SK-N-MC (cell line): ENCODE measurements at regions not wholly inside any gene's neighbourhood (a gene's known extent, or its start where the extent isn't known, plus 50 kb on each side); places are given as distances from the start of the nearest gene placed in this dataset.
"Not testable (repeated sequence)": the region's sequence is repeated elsewhere in the genome, so short reads cannot be mapped to it uniquely, and the experiment has no call there.

Experiments used
- DNase-seq: peaks from one replicate; pipeline ENCODE4 v3.0.0-alpha.2; 2011; ENCODE audit warnings: low read depth, low spot score
- H3K27ac ChIP-seq: fragments of 200-600 bp; sonication (generic); 2 replicates; pipeline ENCODE4 v1.5.1; 2016; ENCODE audit warnings: mixed run types
- H3K36me3 ChIP-seq: fragments of 200-600 bp; sonication (generic); 2 replicates; pipeline ENCODE4 v1.6.1; 2017; ENCODE audit warnings: antibody characterized with exemption, low read length, mixed read lengths; ENCODE audit not compliant: insufficient read depth
- H3K4me3 ChIP-seq: fragments of 200-600 bp; sonication (generic); 2 replicates; pipeline ENCODE4 v1.5.1; 2016
- H3K9ac ChIP-seq: fragments of 200-600 bp; sonication (generic); 2 replicates; pipeline ENCODE4 v1.8.0; 2017; ENCODE audit warnings: mixed run types, mixed read lengths; ENCODE audit not compliant: insufficient read length
- H3K9me3 ChIP-seq: fragments of 200-600 bp; sonication (generic); 2 replicates; pipeline ENCODE4 v1.6.1; 2017; ENCODE audit warnings: low read depth, mild to moderate bottlenecking, antibody characterized with exemption, low read length, moderate library complexity, mixed read lengths
- EZH2 ChIP-seq: fragments of 200-600 bp; sonication (generic); IDR thresholded peaks from one replicate; pipeline ENCODE4 v1.6.1; 2017; ENCODE audit warnings: antibody characterized with exemption
- FOXP2 ChIP-seq: optimal IDR thresholded peaks from 2 replicates; pipeline ENCODE3; 2011; ENCODE audit warnings: mild to moderate bottlenecking, moderate library complexity; ENCODE audit not compliant: insufficient read depth; ENCODE audit errors: extremely low read length, control extremely low read depth
- POLR2AphosphoS5 ChIP-seq: IDR thresholded peaks from 2 replicates; pipeline ENCODE4 v1.6.1; 2012; ENCODE audit warnings: mild to moderate bottlenecking, low read depth, low read length, borderline replicate concordance

- no peak overlapping the region for H3K27ac ChIP-seq
- H3K9ac ChIP-seq = no peak overlapping the region
- no peak for DNase-seq
- no peak overlapping the region for H3K4me3 ChIP-seq
- H3K36me3 ChIP-seq = no peaks in the 10 kb centered on the region
- H3K9me3 ChIP-seq = no peaks in the 10 kb centered on the region
- TF ChIP-seq EZH2 (no peak), FOXP2 (no peak), POLR2AphosphoS5 (no peak)
Observed at GRCh38 chrX:40371376-40371775, 209.4 kb upstream of the ATP6AP2 start.

DNA sequence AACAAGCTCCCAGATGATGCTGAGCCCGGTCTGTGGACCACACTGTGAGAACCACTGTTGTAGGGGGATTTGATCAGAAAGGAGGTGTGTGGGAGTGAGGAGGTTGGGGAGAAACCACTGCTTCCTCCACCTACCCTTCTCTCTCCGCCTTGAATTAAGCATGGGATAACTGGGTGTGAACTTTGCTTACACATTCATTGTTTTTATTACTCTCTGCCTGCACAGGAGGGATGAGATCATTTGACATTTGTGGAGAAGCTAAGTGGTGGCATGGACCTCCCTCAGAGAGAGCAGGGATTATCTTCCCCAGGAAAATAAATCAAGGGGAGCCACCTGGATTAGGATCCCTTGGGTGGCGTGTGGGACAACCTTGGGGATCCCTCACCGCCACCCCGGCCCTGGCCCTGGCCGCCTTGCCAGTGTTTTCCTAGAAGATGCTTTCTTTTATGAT lies 212.1 kb upstream of the ATP6AP2 start:
- Histone ChIP-seq H3K9ac (no peak overlapping the region), H3K36me3 (no peaks in the 10 kb centered on the region), H3K27ac (no peak overlapping the region), H3K4me3 (no peak overlapping the region), H3K9me3 (no peaks in the 10 kb centered on the region)
- TF ChIP-seq FOXP2 = no peak
- no peak for DNase-seq

DNA sequence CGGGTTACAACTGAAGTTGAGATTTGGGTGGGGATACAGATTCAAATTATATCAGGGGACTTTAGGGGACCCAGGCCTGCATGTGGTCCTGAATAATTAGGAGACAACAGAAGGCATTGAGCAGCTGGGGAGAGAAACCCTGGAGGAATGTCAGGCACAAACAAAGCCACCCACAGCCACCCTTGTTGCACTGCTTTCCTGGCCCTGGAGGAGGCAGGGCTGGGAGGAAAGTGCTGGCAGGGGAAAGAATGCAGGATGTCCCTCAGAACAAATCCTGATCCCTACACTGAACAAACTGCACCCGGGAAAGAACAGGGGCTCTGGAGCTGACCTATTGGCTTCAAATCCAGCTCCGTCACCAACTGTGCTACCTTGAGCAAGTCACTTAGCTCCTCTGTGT lies 214.1 kb upstream of the ATP6AP2 start:
- no peak for DNase-seq
- no peak overlapping the region for H3K27ac ChIP-seq
- no peak overlapping the region for H3K9ac ChIP-seq
- H3K4me3 ChIP-seq = no peak overlapping the region
- H3K9me3 ChIP-seq = no peaks in the 10 kb centered on the region
- H3K36me3 ChIP-seq = no peaks in the 10 kb centered on the region
- TF ChIP-seq EZH2 (no peak), POLR2AphosphoS5 (no peak)

- H3K4me3 ChIP-seq, DNase-seq, H3K9ac ChIP-seq, H3K36me3 ChIP-seq, H3K27ac ChIP-seq, H3K9me3 ChIP-seq: not testable (repeated sequence)
Observed at GRCh38 chrX:40362291-40362690, 218.5 kb upstream of the ATP6AP2 start.

GRCh38 chrX:40360557-40360956 lies 220.2 kb upstream of the ATP6AP2 start:
- TF ChIP-seq FOXP2 (no peak), EZH2 (no peak), POLR2AphosphoS5 (no peak)

DNA sequence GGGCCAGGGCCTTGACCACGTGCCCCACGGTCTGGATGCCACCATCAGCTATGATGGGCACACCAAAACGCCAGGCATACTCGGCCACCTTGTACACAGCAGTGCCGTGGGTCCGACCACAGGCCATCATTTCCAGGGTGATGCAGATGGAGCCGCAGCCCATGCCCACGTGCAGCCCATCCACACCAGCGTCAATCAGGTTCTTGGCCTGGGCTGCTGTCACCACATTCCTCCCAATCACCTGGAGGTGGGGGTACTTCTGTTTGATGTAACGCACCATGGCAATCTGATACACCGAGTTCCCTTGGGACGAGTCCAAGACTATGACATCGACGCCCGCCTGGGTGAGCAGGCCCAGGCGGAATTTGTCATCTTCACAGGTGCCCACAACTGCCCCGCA lies 221.2 kb upstream of the ATP6AP2 start:
- H3K36me3 ChIP-seq = no peaks in the 10 kb centered on the region
- H3K9me3 ChIP-seq = no peaks in the 10 kb centered on the region
- H3K9ac ChIP-seq = no peak overlapping the region
- DNase-seq = no peak
- H3K27ac ChIP-seq = no peak overlapping the region
- H3K4me3 ChIP-seq = no peak overlapping the region
- TF ChIP-seq POLR2AphosphoS5 (no peak), EZH2 (no peak), FOXP2 (no peak)

More at GRCh38 chrX:40360557-40360956, 220.2 kb upstream of the ATP6AP2 start:
- no peak overlapping the region for H3K9ac ChIP-seq
- no peaks in the 10 kb centered on the region for H3K36me3 ChIP-seq
- DNase-seq = no peak
- H3K4me3 ChIP-seq = no peak overlapping the region
- no peaks in the 10 kb centered on the region for H3K9me3 ChIP-seq
- H3K27ac ChIP-seq = no peak overlapping the region

DNA sequence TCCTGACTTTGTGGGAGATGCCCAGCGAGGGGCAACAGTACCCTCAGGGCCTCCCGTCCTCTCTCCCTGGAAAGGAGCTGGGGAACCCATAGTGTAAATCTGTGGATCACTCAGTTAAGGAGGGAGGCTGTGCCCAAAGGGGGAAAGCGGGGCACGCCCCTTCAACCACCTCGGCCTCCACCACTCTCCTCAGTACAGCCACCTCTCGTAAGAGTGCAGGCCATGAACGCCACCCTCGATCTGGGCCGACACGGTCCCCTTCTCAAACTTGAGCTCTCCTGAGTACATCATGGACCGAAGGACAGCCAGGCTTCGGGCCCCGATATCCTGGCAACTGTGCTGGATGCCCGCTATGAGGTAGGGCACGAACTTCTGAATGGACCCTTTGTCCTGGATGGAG lies 221.8 kb upstream of the ATP6AP2 start:
- no peaks in the 10 kb centered on the region for H3K36me3 ChIP-seq
- H3K27ac ChIP-seq = no peak overlapping the region
- no peak overlapping the region for H3K9ac ChIP-seq
- TF ChIP-seq POLR2AphosphoS5 = no peak
- no peak for TF ChIP-seq EZH2
- no peak for TF ChIP-seq FOXP2
- no peak overlapping the region for H3K4me3 ChIP-seq
- no peak for DNase-seq
- H3K9me3 ChIP-seq = no peaks in the 10 kb centered on the region

GRCh38 chrX:40349251-40349650 lies 231.5 kb upstream of the ATP6AP2 start:
- H3K4me3 ChIP-seq = no peak overlapping the region
- H3K27ac ChIP-seq = no peak overlapping the region
- DNase-seq = no peak
- no peaks in the 10 kb centered on the region for H3K36me3 ChIP-seq
- H3K9me3 ChIP-seq = no peaks in the 10 kb centered on the region
- no peak for TF ChIP-seq FOXP2
- H3K9ac ChIP-seq = no peak overlapping the region

DNA sequence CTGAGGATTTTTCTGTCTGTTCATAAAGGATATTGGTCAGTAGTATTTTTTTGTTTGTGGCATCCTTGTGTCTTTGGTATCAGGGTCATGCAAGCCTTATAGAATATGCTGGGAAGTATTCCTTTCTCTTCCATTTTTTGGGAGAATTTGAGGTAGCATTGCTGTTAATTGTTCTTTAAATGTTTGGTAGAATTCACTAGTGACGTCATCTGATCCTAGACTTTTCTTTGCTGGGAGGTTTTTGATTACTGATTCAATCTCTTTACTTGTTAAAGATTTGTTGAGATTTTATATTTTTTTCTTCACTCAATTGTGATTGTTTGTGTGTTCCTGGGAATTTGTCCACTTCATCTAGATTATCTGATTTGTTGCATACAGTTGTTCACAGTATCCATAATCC lies 234.4 kb upstream of the ATP6AP2 start:
- no peak for TF ChIP-seq FOXP2
- TF ChIP-seq POLR2AphosphoS5 = no peak
- no peak for TF ChIP-seq EZH2
- no peak overlapping the region for H3K27ac ChIP-seq
- no peaks in the 10 kb centered on the region for H3K9me3 ChIP-seq

More for the DNA sequence above, 234.4 kb upstream of the ATP6AP2 start:
- Histone ChIP-seq H3K36me3 (no peaks in the 10 kb centered on the region), H3K4me3 (no peak overlapping the region), H3K9ac (no peak overlapping the region)
- DNase-seq = no peak
